Suppressor macrophage (primary cell): ENCODE measurements at regions not wholly inside any gene's neighbourhood (a gene's known extent, or its start where the extent isn't known, plus 50 kb on each side); places are given as distances from the start of the nearest gene placed in this dataset.
A peak's percentile ranks its signal among the peaks of the same experiment; 100 is the strongest.

Experiments used
- DNase-seq, 4 experiments: peaks; one replicate each; pipeline ENCODE4 v3.0.0-alpha.2; 2020 to 2022

- no peak for DNase-seq
Observed at GRCh38 chr2:67212203-67212602, 184.9 kb upstream of the ETAA1 start.

GRCh38 chr2:67213270-67213670 lies 183.9 kb upstream of the ETAA1 start:
- DNase-seq, result no peak

GRCh38 chr2:67213677-67214402 lies 183.3 kb upstream of the ETAA1 start:
- no peak for DNase-seq

GRCh38 chr2:67214585-67215185 lies 182.4 kb upstream of the ETAA1 start:
- DNase-seq, result no peak

GRCh38 chr2:67215214-67216055 lies 181.7 kb upstream of the ETAA1 start:
- DNase-seq, result peak; percentile 1 to 21 (median 6)

- DNase-seq, result no peak
Observed at GRCh38 chr2:67216103-67216502, 181.0 kb upstream of the ETAA1 start.

- DNase-seq, result no peak
Observed at GRCh38 chr2:67216881-67217280, 180.3 kb upstream of the ETAA1 start.

- DNase-seq, result no peak
Observed at GRCh38 chr2:67217398-67217797, 179.7 kb upstream of the ETAA1 start.

GRCh38 chr2:67218056-67218455 lies 179.1 kb upstream of the ETAA1 start:
- DNase-seq, result no peak

GRCh38 chr2:67219651-67220050 lies 177.5 kb upstream of the ETAA1 start:
- no peak for DNase-seq

GRCh38 chr2:67221266-67221665 lies 175.9 kb upstream of the ETAA1 start:
- no peak for DNase-seq

- DNase-seq, result no peak
Observed at GRCh38 chr2:67225287-67225973, 171.7 kb upstream of the ETAA1 start.

GRCh38 chr2:67229706-67230105 lies 167.4 kb upstream of the ETAA1 start:
- DNase-seq, result no peak

GRCh38 chr2:67232936-67233335 lies 164.2 kb upstream of the ETAA1 start:
- no peak for DNase-seq

- no peak for DNase-seq
Observed at GRCh38 chr2:67234440-67234839, 162.7 kb upstream of the ETAA1 start.

- DNase-seq, result no peak
Observed at GRCh38 chr2:67237288-67237687, 159.8 kb upstream of the ETAA1 start.

- DNase-seq, result no peak
Observed at GRCh38 chr2:67240507-67240906, 156.6 kb upstream of the ETAA1 start.

GRCh38 chr2:67241453-67241852 lies 155.7 kb upstream of the ETAA1 start:
- DNase-seq, result no peak

- DNase-seq, result no peak
Observed at GRCh38 chr2:67242456-67242855, 154.7 kb upstream of the ETAA1 start.

GRCh38 chr2:67243919-67244318 lies 153.2 kb upstream of the ETAA1 start:
- no peak for DNase-seq

GRCh38 chr2:67246791-67247190 lies 150.3 kb upstream of the ETAA1 start:
- no peak for DNase-seq

- DNase-seq, result no peak
Observed at GRCh38 chr2:67251741-67252140, 145.4 kb upstream of the ETAA1 start.
